ENCODE measurements at regions not wholly inside any gene's neighbourhood (a gene's known extent, or its start where the extent isn't known, plus 50 kb on each side); places are given as distances from the start of the nearest gene placed in this dataset.
"Not testable (repeated sequence)": the region's sequence is repeated elsewhere in the genome, so short reads cannot be mapped to it uniquely, and the experiment has no call there.

DNA sequence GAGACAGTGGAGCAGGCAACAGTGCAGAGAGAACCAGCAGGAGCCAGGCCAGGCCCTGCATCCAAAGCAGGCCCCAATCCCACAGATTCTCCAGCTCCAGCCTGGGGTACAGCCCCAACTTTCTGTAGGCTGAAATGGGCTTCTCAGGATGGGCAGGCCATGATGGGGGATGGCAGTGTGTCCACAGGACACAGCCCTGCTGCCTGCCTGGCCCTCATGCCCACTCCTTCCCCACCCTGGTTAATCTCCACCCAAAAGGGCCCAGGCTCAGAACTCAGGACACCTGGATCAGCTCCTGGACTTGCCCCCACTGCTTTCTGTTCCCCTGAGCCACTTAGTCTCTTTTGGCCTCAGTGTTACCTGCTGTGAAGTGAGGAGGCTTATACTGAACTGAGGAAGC, 57.1 kb downstream of the GGTLC2 start:
- TF ChIP-seq, protein P1, sequence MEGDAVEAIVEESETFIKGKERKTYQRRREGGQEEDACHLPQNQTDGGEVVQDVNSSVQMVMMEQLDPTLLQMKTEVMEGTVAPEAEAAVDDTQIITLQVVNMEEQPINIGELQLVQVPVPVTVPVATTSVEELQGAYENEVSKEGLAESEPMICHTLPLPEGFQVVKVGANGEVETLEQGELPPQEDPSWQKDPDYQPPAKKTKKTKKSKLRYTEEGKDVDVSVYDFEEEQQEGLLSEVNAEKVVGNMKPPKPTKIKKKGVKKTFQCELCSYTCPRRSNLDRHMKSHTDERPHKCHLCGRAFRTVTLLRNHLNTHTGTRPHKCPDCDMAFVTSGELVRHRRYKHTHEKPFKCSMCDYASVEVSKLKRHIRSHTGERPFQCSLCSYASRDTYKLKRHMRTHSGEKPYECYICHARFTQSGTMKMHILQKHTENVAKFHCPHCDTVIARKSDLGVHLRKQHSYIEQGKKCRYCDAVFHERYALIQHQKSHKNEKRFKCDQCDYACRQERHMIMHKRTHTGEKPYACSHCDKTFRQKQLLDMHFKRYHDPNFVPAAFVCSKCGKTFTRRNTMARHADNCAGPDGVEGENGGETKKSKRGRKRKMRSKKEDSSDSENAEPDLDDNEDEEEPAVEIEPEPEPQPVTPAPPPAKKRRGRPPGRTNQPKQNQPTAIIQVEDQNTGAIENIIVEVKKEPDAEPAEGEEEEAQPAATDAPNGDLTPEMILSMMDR (conservative IDR thresholded peaks at IDR 0.05; ENCODE audit: low read depth, low read length) = not testable (repeated sequence)
- TF ChIP-seq EZH2 (IDR thresholded peaks at IDR 0.05; ENCODE audit: borderline replicate concordance, low read depth, low read length, poor library complexity, severe bottlenecking) = not testable (repeated sequence)

Data from A673 (cell line).